OCI-LY1 (cell line): ENCODE measurements at regions not wholly inside any gene's neighbourhood (a gene's known extent, or its start where the extent isn't known, plus 50 kb on each side); places are given as distances from the start of the nearest gene placed in this dataset.

Source experiments
- CTCF ChIP-seq: fragments of 200-600 bp; sonication (generic), shearing (Covaris generic); IDR thresholded peaks from 2 replicates; pipeline ENCODE4 v1.5.1; 2017; ENCODE audit warnings: mild to moderate bottlenecking, antibody characterized with exemption, low read length, moderate library complexity, mixed read lengths
- EZH2 ChIP-seq: fragments of 200-600 bp; sonication (generic), shearing (Covaris generic); IDR thresholded peaks from 2 replicates; pipeline ENCODE4 v1.8.0; 2017; ENCODE audit warnings: borderline replicate concordance, mixed run types, mild to moderate bottlenecking, antibody characterized with exemption, low read length, moderate library complexity, mixed read lengths

- TF ChIP-seq CTCF, result no peak
- TF ChIP-seq EZH2, result no peak
Observed at GRCh38 chr2:142462306-142462705, 331.5 kb upstream of the LRP1B start.
